ENCODE measurements at regions not wholly inside any gene's neighbourhood (a gene's known extent, or its start where the extent isn't known, plus 50 kb on each side); places are given as distances from the start of the nearest gene placed in this dataset.

DNA sequence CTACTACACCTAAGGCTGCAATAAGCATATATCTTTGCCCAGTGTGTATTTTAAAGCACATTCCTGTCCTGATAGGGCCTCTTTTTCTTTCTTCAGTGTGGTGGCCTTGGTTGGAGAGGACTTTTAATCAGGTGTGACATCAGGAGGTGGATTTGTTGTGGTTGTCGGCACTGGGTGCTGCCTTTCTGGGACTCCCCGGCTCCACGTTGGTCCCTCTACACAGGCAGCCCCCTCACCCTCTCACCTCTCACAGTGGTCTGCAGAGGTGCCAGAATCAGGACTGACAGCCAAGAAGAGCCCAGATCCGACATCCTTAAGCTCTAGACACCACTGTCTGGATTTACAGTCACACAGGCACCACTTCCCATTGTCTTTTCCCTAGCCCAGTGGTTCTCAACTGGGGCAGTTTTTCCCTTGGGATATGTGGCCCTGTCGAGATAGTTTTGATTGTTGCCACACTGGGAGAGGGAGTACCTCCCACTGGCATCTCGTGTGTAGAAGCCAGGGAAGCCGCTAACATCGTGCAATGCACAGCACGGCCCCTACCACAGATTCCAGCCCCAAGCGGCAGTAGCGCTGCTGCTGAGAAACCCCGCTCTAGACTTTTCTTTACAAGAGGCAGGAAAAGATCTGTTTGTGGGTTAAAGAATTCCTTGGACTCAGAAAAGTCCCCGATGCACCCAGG is 314.1 kb downstream of the QKI start:
- Mint-ChIP-seq H3K4me3 (no peak overlapping the region), H3K36me3 (ENCODE audit: low read depth) (no peaks in the 10 kb centered on the region), H3K27me3 (no peaks in the 10 kb centered on the region), H3K9me3 (no peaks in the 10 kb centered on the region), H3K27ac (no peak overlapping the region), H3K4me1 (no peaks in the 10 kb centered on the region)
- ChIA-PET CTCF (interaction anchor here (1.4 kb wide), 1 partner anchor 9 kb away, joined by 3 read pairs; no protein-coding TSS in a partner anchor), POLR2A (no interaction called here)
- DNase-seq = no peak

DNA sequence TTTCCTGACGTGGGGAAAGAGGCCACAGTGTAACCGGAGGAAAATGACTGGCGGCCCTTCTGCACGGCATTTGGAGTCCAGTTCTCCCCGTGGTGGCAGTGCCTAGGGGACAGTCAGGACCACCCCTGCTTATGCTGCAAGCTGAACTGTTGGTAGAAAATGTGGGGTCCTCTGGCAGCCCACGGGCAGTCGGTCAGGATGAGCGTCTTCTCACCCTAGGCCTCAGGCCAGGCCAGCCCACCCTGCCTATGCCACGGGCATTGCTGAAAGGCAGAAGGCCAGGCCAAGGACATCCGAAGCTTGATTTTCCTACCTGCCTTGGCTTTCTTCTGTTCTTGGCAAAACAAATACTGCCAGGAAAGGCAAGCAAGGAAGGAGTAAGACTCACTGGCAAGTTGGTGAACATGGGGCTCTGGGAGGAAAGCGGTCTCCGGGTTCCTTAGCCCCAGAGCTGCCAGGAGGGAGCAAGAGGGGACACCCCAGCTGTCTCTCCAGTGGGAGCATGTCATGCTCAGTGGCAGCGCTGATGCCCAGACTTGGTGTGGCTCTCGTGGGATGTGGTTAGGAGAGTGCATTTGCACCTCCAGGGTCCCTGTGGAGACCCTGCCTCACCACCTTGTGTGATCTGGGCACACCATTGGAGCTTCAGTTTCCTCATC is 311.6 kb downstream of the QKI start:
- Mint-ChIP-seq H3K4me3 (no peak overlapping the region), H3K9me3 (no peaks in the 10 kb centered on the region), H3K27ac (no peak overlapping the region), H3K27me3 (peaks cover 2% of the 10 kb centered on the region), H3K4me1 (no peaks in the 10 kb centered on the region), H3K36me3 (ENCODE audit: low read depth) (no peaks in the 10 kb centered on the region)
- ChIA-PET POLR2A (no interaction called here), CTCF (no interaction called here)
- no peak for DNase-seq

DNA sequence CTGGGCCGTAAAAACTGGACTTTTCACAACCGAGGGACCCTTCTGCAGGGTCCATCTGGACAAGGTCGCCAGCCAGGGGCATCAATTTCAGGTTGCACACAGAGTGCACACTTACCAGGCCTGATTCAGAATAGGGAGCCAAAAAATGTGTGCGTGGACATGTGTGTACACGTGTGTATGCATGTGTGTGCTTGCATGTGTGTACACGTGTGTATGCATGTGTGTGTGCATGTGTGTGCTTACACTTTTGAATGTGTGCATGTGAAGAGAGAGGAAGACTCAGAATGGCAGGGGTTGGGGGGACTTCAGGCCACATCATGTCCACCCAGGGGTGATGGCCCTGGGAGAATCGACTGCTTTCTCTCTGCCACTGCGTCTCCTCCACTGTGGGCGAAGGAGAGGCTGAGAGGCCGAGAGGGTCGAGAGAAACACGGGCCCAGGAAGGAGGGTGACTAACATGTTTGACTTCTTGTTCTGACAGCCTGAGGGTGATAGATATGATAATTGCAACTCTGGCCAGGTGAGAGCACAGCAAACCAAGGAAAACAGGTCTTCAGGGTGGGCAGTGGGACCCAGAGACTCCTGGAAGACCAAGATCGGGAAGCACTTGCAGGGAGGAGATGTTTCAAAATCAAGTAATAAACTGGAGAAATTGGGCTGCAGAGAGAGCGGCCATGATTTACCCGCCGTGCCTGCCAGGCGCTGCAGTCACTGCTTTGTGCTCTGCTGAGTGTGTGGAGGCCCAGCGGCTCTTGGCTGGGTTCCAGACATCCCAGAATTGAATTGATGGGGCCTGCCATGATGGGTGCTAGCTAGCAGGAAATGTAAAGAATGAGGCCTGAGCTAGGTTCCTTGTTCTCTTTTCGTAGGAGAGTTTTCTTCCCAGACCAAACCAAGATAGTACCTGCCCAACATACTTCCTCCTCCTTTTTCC is 310.8 kb downstream of the QKI start:
- H3K27ac Mint-ChIP-seq = no peak overlapping the region
- CTCF ChIA-PET = no interaction called here

DNA sequence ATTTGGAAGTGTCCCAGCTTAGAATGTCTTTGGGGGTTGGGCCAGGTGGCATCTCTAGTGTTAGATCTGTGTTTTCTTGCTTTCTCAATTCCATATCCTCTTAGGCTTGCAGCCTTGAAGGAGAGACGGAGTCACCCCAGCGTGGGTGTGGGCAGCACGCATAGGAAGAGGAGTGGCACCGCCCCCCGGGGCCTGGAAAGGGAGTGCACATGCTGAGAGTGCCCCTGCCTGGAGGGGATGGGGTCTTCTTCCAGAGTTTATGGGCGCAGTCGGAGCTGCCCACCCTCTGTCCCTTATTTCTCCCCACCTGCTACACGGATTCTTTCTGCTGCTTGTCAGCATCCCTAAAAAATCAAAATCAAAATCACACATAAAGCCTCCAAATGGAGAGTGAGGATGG is 309.7 kb downstream of the QKI start:
- H3K27me3 Mint-ChIP-seq = peaks cover 3% of the 10 kb centered on the region
- DNase-seq = no peak
- H3K4me3 Mint-ChIP-seq = no peak overlapping the region
- no peak overlapping the region for H3K27ac Mint-ChIP-seq
- no peaks in the 10 kb centered on the region for H3K36me3 Mint-ChIP-seq (ENCODE audit: low read depth)
- no peaks in the 10 kb centered on the region for H3K9me3 Mint-ChIP-seq
- ChIA-PET POLR2A (no interaction called here), CTCF (no interaction called here)
- H3K4me1 Mint-ChIP-seq = no peaks in the 10 kb centered on the region

More for the DNA sequence above, 310.8 kb downstream of the QKI start:
- H3K4me1 Mint-ChIP-seq = no peaks in the 10 kb centered on the region
- no peak for DNase-seq
- POLR2A ChIA-PET = no interaction called here
- no peak overlapping the region for H3K4me3 Mint-ChIP-seq
- H3K36me3 Mint-ChIP-seq (ENCODE audit: low read depth) = no peaks in the 10 kb centered on the region
- H3K9me3 Mint-ChIP-seq = no peaks in the 10 kb centered on the region
- H3K27me3 Mint-ChIP-seq = peaks cover 3% of the 10 kb centered on the region

DNA sequence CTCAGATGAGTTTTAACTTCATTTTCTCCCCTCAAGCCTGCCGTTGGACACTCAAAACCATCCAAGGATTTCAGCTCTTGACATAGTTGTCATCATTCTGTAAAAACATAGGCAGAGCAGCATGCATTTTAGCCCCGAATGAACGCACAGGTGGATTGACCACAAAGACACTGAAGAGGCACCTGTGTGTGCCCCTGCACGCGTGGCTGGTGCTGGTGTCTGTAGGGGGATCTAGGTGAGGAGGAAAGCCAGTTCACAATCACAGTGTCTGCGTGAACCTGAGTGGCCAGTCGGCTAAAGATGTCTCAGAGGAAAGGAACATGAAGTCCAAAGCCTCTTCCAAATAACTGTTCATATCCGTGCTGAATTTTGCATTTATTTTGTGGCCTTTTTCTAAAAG is 309.2 kb downstream of the QKI start:
- no peaks in the 10 kb centered on the region for H3K36me3 Mint-ChIP-seq (ENCODE audit: low read depth)
- ChIA-PET CTCF (no interaction called here), POLR2A (no interaction called here)
- no peak for DNase-seq
- H3K9me3 Mint-ChIP-seq = no peaks in the 10 kb centered on the region
- H3K27me3 Mint-ChIP-seq = peaks cover 3% of the 10 kb centered on the region
- H3K27ac Mint-ChIP-seq = no peak overlapping the region
- H3K4me3 Mint-ChIP-seq = no peak overlapping the region
- H3K4me1 Mint-ChIP-seq = no peaks in the 10 kb centered on the region

DNA sequence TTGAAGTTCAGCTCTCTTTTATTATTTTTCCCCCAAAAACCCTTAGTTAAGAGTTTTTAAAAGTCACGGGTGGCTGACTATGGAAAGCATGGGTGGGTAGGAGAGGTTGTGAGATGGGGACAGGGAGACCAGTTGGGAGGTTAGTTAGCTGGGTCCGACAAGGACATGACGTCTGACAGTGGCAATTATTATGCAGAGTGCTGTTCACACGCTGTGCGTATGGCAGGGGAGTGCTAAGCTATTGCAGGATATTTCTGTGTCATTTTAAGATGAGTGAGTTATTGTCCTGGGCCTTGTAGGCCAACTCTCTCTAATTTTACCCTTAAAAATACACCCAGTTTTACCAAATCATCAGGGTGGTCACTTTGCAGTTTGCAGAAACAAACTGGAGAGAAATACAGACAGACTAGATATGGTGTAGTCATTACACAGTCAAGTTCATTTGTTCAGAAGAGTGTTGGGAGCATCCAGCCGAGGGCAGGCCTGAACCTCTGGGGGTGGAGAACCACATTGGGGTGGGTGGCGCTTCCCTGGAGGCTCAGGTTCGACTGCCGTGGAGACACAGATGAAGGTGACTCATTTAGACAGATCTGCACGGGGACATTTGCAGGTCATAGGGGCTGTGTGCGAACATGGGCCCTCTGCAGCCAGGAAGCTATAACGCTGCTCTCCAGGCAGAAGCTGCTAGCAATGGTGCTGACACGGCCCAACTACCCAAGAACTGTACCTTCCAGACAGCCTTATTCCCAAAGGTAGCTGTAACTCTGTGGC is 307.6 kb downstream of the QKI start:
- H3K27ac Mint-ChIP-seq = no peak overlapping the region
- no peaks in the 10 kb centered on the region for H3K4me1 Mint-ChIP-seq
- H3K36me3 Mint-ChIP-seq (ENCODE audit: low read depth) = no peaks in the 10 kb centered on the region
- DNase-seq = no peak
- POLR2A ChIA-PET = no interaction called here
- CTCF ChIA-PET = no interaction called here
- H3K4me3 Mint-ChIP-seq = no peak overlapping the region
- no peaks in the 10 kb centered on the region for H3K9me3 Mint-ChIP-seq
- H3K27me3 Mint-ChIP-seq = peaks cover 5% of the 10 kb centered on the region

DNA sequence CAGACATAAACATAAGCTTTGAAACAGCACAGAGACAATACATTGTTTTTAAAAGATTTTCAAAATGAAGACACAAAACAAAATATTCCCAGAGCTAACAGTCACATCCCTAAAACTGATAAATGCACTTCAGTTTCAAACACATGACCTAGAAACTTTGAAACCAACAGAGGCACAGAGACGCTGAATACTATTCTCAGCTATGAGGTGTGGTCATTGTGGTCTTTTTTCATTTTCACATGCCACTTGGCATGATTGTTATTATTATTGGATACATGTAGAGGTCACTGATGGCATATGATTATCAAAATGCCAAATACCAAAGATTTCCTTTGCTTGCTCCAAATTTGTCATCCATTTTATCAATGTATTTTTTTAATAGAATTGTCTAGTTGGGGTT is 306.9 kb downstream of the QKI start:
- no peak overlapping the region for H3K4me3 Mint-ChIP-seq
- CTCF ChIA-PET = no interaction called here
- H3K27ac Mint-ChIP-seq = no peak overlapping the region
- H3K27me3 Mint-ChIP-seq = peaks cover 5% of the 10 kb centered on the region
- H3K36me3 Mint-ChIP-seq (ENCODE audit: low read depth) = no peaks in the 10 kb centered on the region
- H3K9me3 Mint-ChIP-seq = no peaks in the 10 kb centered on the region
- H3K4me1 Mint-ChIP-seq = no peaks in the 10 kb centered on the region
- no peak for DNase-seq
- POLR2A ChIA-PET = no interaction called here

DNA sequence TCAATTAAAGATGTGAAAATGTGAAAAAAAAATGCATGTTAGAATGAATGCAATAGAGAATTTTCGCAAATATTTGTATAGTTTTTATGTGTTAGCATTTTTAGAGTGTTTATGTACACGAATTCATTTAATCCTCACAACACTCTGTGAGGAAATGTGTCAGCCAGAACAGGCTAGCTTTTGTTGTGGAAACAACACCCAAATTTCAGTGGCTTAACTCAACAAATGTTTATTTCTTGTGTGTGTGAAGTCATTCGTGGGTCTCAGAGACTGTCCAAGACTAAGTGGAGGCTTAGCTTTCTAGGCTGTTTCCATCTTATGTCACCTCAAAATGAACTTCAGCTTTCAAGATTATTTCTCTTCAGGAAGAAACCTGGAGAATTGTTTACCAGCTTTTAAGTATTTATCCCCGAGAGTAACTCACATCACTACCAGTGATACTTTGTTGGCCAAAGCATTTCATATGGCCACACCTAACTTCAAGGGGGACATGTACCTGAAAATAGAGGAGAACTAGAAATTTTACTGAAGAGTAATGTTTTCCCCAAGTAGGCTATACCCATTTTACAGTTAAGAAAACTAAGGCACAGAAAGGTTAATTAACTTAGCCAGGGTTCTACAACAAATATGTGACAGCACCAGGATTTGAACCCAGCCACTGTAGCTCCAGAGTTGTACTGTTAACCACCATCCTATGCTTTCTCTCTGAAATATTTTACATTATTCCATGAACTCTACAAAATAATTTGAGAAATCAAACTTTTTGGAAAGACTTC is 306.1 kb downstream of the QKI start:
- H3K27me3 Mint-ChIP-seq = peaks cover 5% of the 10 kb centered on the region
- no peak for DNase-seq
- ChIA-PET POLR2A (no interaction called here), CTCF (no interaction called here)
- H3K27ac Mint-ChIP-seq = no peak overlapping the region
- no peaks in the 10 kb centered on the region for H3K36me3 Mint-ChIP-seq (ENCODE audit: low read depth)
- H3K4me1 Mint-ChIP-seq = no peaks in the 10 kb centered on the region
- no peak overlapping the region for H3K4me3 Mint-ChIP-seq
- no peaks in the 10 kb centered on the region for H3K9me3 Mint-ChIP-seq

DNA sequence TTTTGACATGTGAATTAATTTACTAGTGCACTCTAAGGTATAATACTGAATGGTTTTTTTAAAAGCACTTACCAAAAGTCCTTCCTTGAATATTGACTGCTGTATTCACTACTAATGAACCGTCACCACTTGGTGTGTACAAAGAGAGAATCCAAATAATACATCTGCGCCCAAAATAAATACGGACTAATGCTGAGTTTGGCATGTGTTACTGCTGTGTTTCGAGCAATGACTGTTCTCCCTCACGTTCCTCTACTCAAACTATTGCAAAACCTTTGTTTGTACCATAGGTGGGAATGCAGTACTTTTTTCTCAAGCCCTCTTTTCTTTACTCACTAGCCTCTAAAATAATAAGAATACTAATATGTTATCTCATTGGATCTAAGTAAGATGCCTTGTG is 305.5 kb downstream of the QKI start:
- no peaks in the 10 kb centered on the region for H3K4me1 Mint-ChIP-seq
- H3K27ac Mint-ChIP-seq = no peak overlapping the region
- H3K36me3 Mint-ChIP-seq (ENCODE audit: low read depth) = no peaks in the 10 kb centered on the region
- H3K27me3 Mint-ChIP-seq = peaks cover 5% of the 10 kb centered on the region
- no peak overlapping the region for H3K4me3 Mint-ChIP-seq
- CTCF ChIA-PET = no interaction called here
- POLR2A ChIA-PET = no interaction called here
- DNase-seq = no peak
- no peaks in the 10 kb centered on the region for H3K9me3 Mint-ChIP-seq

DNA sequence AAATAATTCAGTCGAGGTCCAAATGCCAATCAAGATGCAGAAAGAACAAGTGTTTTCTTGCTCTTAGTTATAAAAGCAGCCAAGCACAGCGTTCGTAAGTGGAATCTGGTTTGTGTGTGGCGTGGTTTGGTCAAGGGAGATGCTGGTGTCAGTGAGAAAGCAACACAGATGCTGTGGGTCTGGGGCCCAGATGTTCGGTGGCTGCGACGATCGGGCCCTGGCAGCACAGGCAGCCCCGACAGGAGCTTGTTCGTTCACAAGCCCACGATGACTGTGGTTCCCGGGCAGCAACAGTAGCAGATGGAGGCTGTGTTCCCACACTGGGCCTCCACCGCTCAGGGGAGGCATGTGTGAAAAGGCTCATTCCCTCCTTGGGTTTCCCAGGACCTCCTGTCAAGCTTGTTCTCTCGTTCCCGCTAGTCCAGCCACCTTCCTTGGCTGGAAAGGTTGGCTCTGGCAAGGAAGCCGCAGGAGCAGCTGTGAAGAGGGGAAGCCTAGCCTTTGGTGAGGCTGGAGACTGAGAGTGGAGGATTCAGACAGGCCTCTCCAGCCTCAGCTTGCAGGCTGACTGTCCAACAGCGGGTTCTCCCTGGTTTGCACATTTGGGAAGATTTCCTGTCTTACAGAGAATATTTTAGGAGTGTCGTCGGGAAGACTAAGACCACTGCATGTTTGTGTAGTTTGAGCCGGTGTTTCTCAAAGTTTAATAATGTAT is 304.7 kb downstream of the QKI start:
- Mint-ChIP-seq H3K9me3 (no peaks in the 10 kb centered on the region), H3K4me3 (no peak overlapping the region), H3K4me1 (no peaks in the 10 kb centered on the region), H3K36me3 (ENCODE audit: low read depth) (no peaks in the 10 kb centered on the region), H3K27me3 (peaks cover 5% of the 10 kb centered on the region), H3K27ac (no peak overlapping the region)
- CTCF ChIA-PET = no interaction called here
- DNase-seq = no peak
- POLR2A ChIA-PET = no interaction called here

DNA sequence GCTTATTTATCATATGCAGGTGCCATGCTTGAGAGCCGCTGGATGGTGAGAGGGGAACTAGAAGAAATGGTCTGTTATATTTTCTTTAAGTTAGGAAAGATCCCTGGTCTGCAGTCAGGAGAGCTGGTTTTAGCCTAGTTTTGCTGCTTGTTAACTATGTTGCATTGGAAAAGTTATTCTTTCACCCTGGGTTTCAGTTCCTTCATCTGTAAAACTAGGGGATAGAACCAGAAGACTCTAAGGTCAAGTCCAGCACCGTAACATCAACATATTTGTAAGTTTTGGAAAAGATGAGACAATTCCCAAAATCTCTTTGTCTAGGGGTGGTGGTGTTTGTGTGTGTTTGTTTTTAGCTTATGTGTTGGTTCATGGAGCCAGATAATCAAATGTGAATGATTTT is 304.0 kb downstream of the QKI start:
- no peak for DNase-seq
- Mint-ChIP-seq H3K4me3 (no peak overlapping the region), H3K4me1 (no peaks in the 10 kb centered on the region), H3K36me3 (ENCODE audit: low read depth) (no peaks in the 10 kb centered on the region), H3K9me3 (no peaks in the 10 kb centered on the region), H3K27me3 (peaks cover 5% of the 10 kb centered on the region), H3K27ac (no peak overlapping the region)
- ChIA-PET CTCF (no interaction called here), POLR2A (no interaction called here)

DNA sequence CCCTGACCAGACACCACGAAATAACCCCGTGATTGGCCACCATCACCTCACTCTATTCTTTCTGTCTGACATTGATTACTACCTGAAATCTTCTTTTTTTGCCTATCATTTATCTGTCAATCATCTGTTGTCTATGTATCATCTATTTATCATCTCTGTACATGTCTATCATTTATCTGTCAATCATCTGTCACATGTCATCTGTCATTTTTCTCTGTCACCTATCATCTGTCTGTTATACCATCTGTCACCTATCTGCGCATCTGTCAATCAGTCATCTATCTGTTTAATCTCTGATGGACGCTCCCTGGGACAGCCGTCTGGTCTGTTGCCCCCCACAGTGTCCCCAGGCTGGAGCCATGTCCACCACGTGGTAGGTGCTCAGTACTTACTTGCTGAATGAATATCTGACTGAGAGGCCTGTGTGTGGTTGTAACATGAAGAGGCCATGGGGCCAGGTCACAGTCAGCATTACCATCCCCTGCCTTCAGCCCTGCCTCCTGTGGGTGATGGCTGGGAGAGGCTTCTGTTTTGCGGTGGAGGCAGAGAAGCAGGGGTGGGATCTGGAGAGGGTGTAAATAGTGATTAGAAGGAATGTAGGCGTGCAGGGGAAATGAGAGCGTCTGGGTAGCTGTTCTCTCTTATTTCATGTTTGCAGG is 302.7 kb downstream of the QKI start:
- Mint-ChIP-seq H3K27me3 (peaks cover 5% of the 10 kb centered on the region), H3K36me3 (ENCODE audit: low read depth) (no peaks in the 10 kb centered on the region), H3K4me1 (peaks cover 3% of the 10 kb centered on the region), H3K9me3 (no peaks in the 10 kb centered on the region), H3K27ac (no peak overlapping the region), H3K4me3 (no peak overlapping the region)
- ChIA-PET CTCF (no interaction called here), POLR2A (no interaction called here)
- no peak for DNase-seq
